Spleen (tissue), 11 donors: ENCODE measurements at regions not wholly inside any gene's neighbourhood (a gene's known extent, or its start where the extent isn't known, plus 50 kb on each side); places are given as distances from the start of the nearest gene placed in this dataset.

Experiments
- DNase-seq: peaks from one replicate; pipeline ENCODE4 v3.0.0-alpha.2; 2020
- H3K27ac ChIP-seq, 8 donors: fragments of 200-600 bp; sonication (generic) in 7 of 8; 1 replicate in 4 of 8; 2 replicates in 4 of 8; pipeline versions ENCODE4 v1.5.0 to v1.8.0; 2016 to 2021; ENCODE audit warnings: inconsistent platforms in 4 of 8, mild to moderate bottlenecking in 4 of 8, moderate library complexity in 1 of 8
- H3K27me3 ChIP-seq, 7 donors: fragments of 200-600 bp; sonication (generic) in 6 of 7; replicated peaks in 1 of 7; 1 replicate in 4 of 7; 2 replicates in 3 of 7; pipeline versions ENCODE4 v1.5.0 to v1.8.0; 2016 to 2021; ENCODE audit warnings: inconsistent platforms in 3 of 7, mild to moderate bottlenecking in 1 of 7
- H3K36me3 ChIP-seq, 6 donors: fragments of 200-600 bp; sonication (generic) in 5 of 6; 1 replicate in 4 of 6; 2 replicates in 2 of 6; pipeline versions ENCODE4 v1.5.0 to v1.8.0; 2016 to 2021; ENCODE audit warnings: inconsistent platforms in 2 of 6
- H3K4me1 ChIP-seq, 6 donors: fragments of 200-600 bp; sonication (generic) in 5 of 6; 1 replicate in 3 of 6; 2 replicates in 3 of 6; pipeline versions ENCODE4 v1.5.0 to v1.8.0; 2016 to 2021; ENCODE audit warnings: inconsistent platforms in 3 of 6
- H3K4me3 ChIP-seq, 8 donors: fragments of 200-600 bp; sonication (generic) in 7 of 8; 1 replicate in 4 of 8; 2 replicates in 4 of 8; pipeline versions ENCODE4 v1.5.0 to v1.8.0; 2016 to 2021; ENCODE audit warnings: inconsistent platforms in 4 of 8, mild to moderate bottlenecking in 4 of 8, moderate library complexity in 2 of 8
- H3K9me3 ChIP-seq, 8 donors: fragments of 200-600 bp; sonication (generic) in 7 of 8; 1 replicate in 4 of 8; 2 replicates in 4 of 8; pipeline versions ENCODE4 v1.5.0 to v1.8.0; 2016 to 2021; ENCODE audit warnings: inconsistent platforms in 4 of 8
- POLR2A ChIP-seq, 3 donors: fragments of 450-650 bp; IDR thresholded peaks; one replicate each; pipeline ENCODE4 v1.5.1; 2017; ENCODE audit warnings: antibody characterized with exemption in 3 of 3, mild to moderate bottlenecking in 1 of 3
- POLR2AphosphoS5 ChIP-seq, 3 donors: sonication (generic); formaldehyde crosslinking; IDR thresholded peaks; one replicate each; pipeline ENCODE4 v1.5.1; 2017; ENCODE audit warnings: antibody characterized with exemption in 3 of 3
- WGBS, 5 donors: extraction: QIAGEN DNeasy Blood & Tissue Kit in 3 of 5; methylation state at CpG; one replicate each; pipeline versions ENCODE4 v1.1.5 to v1.1.7; 2013 to 2018; 5-methylcytosine and 5-hydroxymethylcytosine counted together
- intact Hi-C: fragments of 100-400 bp; cut with DNase I; formaldehyde crosslinking; loops from one replicate; pipeline ENCODE4 v1.15.0; 2023; ENCODE audit warnings: low total_unique reads
- TF ChIP-seq, protein P1 (sequence below), 11 experiments: fragments of 200-600 bp in 7 of 11; fragments of 450-650 bp in 4 of 11; sonication (generic) in 4 of 11; IDR thresholded peaks in 8 of 11; conservative IDR thresholded peaks in 3 of 11; 1 replicate in 7 of 11; 2 replicates in 4 of 11; pipeline versions ENCODE4 v1.4.0 to v1.8.0; 2016 to 2021; ENCODE audit warnings: antibody characterized with exemption in 11 of 11, inconsistent platforms in 4 of 11, mild to moderate bottlenecking in 1 of 11
- donor health status: healthy with polysubstance abuse.
- donor health status: DM: no; HTN: no; CAD: no; lungs with moderate emphysema.
- donor health status: DM: no; HTN: no; CAD: no.
- donor health status: Bipolar disorder and iron deficiency.
- donor health status: healthy.
- donor health status: DM: no; HTN: no; CAD: no.
- donor health status: DM: yes; HTN: yes; CAD: no.

DNA sequence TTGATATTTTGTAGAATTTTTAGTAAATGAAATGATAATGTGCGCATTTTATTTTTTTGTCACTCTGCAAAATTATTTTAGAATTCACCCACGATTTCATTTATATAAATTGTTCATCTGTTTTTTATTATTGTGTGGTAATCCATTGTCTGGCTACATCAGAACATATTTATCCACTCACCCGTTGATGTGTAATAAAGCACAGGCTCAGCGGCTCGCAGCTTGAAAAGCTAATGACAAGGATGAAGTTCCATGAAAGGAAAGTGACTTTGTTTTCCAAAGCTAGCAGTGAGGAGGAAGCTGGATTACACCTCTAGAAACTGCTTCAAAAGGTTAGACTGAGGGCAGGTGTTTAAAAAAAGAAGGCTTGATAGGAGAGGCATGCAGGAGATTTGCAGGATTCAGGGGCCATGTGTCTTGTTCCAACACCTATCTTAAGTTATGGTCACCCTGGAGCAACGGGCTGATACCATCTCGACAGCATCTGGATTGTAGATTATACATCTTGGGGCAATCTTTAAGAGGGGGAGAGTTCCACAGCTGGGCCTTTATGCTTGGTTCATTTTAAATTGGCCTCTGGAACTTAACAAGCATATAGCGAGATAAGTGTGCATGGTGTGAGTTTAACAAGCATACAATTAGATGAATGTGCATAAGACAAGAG is 194.1 kb downstream of the TMTC3 start:
- H3K27ac ChIP-seq, result no peak overlapping the region
- no peaks in the 10 kb centered on the region for H3K27me3 ChIP-seq
- H3K9me3 ChIP-seq, result no peaks in the 10 kb centered on the region
- H3K36me3 ChIP-seq, result no peaks in the 10 kb centered on the region
- no peak for DNase-seq
- intact Hi-C loops, result no loop called here
- H3K4me3 ChIP-seq, result no peak overlapping the region
- H3K4me1 ChIP-seq, result no peaks in the 10 kb centered on the region
- no peak for TF ChIP-seq POLR2AphosphoS5 (IDR thresholded peaks at IDR 0.05)
- TF ChIP-seq POLR2A (IDR thresholded peaks at IDR 0.05), result no peak
- WGBS, 5 donors, result 72 to 79% (median 75%) methylated on average over 8 of the region's 8 CpGs

DNA sequence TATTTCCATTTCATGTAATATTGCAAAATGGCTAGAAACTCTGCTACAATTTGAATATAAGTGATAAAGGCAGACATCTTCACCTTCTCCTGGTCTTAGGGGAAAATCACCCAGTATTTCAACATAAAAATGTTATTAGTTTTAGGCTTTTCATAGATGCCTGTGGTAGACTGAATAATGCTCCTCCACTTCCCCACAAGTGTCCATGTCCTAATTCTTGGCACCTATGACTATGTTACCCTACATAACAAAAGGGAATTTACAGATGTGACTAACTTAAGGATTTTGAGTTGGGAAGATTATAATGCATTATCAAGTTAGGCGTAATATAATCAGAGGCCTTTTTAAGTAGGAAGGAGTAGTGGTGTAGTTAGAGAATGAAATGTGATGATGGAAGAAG is 196.4 kb downstream of the TMTC3 start:
- Histone ChIP-seq H3K36me3 (no peaks in the 10 kb centered on the region), H3K27ac (no peak overlapping the region), H3K27me3 (no peaks in the 10 kb centered on the region), H3K4me1 (no peaks in the 10 kb centered on the region), H3K4me3 (no peak overlapping the region), H3K9me3 (no peaks in the 10 kb centered on the region)
- 0% methylated on average over 1 of the region's 1 CpG for WGBS, 5 donors
- TF ChIP-seq, protein P1, sequence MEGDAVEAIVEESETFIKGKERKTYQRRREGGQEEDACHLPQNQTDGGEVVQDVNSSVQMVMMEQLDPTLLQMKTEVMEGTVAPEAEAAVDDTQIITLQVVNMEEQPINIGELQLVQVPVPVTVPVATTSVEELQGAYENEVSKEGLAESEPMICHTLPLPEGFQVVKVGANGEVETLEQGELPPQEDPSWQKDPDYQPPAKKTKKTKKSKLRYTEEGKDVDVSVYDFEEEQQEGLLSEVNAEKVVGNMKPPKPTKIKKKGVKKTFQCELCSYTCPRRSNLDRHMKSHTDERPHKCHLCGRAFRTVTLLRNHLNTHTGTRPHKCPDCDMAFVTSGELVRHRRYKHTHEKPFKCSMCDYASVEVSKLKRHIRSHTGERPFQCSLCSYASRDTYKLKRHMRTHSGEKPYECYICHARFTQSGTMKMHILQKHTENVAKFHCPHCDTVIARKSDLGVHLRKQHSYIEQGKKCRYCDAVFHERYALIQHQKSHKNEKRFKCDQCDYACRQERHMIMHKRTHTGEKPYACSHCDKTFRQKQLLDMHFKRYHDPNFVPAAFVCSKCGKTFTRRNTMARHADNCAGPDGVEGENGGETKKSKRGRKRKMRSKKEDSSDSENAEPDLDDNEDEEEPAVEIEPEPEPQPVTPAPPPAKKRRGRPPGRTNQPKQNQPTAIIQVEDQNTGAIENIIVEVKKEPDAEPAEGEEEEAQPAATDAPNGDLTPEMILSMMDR (IDR thresholded peaks at IDR 0.05 in 8 of 11, conservative IDR thresholded peaks at IDR 0.05 in 3 of 11), result no peak
- TF ChIP-seq POLR2AphosphoS5 (IDR thresholded peaks at IDR 0.05), result no peak
- TF ChIP-seq POLR2A (IDR thresholded peaks at IDR 0.05), result no peak
- intact Hi-C loops, result no loop called here
- no peak for DNase-seq

DNA sequence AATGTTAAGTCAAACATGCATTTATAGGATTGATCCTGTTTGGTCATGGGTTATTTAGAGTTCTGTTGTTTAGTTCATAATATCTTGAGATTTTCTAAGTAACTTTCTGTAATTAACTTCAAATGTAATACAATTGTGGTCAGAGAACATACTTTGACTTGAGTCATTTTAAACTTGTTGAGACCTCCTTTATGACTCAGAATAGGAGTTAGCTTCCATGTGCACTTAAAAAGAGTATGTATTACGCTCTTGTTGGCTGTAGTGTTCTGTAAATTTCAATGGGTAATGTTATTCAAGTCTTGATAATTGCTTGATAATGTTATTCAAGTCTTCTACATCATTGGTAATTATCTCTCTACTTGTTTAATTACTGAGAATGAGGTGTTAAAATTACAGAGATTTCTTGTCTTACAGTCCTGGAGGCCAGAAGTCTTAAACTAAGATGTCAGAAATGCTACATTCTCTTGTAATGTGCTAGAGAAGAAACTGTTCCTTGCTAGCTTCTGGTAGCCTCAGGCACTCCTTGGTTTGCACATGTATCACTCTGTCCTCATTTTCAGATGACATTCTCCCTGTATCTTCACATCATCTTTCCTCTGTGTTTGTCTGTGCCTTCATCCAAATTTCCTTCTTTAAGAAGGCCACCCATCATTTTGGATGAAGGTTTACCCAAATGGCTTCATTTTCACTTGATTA is 197.3 kb downstream of the TMTC3 start:
- TF ChIP-seq, protein P1 (IDR thresholded peaks at IDR 0.05 in 8 of 11, conservative IDR thresholded peaks at IDR 0.05 in 3 of 11), result no peak
- TF ChIP-seq POLR2A (IDR thresholded peaks at IDR 0.05) (no peak), POLR2AphosphoS5 (IDR thresholded peaks at IDR 0.05) (no peak)
- no peaks in the 10 kb centered on the region for H3K4me1 ChIP-seq
- H3K9me3 ChIP-seq, result no peaks in the 10 kb centered on the region
- WGBS, 5 donors, result 70 to 80% (median 77%) methylated on average over 1 of the region's 1 CpG
- intact Hi-C loops, result no loop called here
- DNase-seq, result no peak
- no peak overlapping the region for H3K4me3 ChIP-seq
- H3K27me3 ChIP-seq, result no peaks in the 10 kb centered on the region
- H3K36me3 ChIP-seq, result no peaks in the 10 kb centered on the region
- no peak overlapping the region for H3K27ac ChIP-seq

- no peak overlapping the region for H3K27ac ChIP-seq
- TF ChIP-seq, protein P1 (IDR thresholded peaks at IDR 0.05 in 8 of 11, conservative IDR thresholded peaks at IDR 0.05 in 3 of 11), result no peak
- TF ChIP-seq POLR2AphosphoS5 (IDR thresholded peaks at IDR 0.05) (no peak), POLR2A (IDR thresholded peaks at IDR 0.05) (no peak)
- no peaks in the 10 kb centered on the region for H3K9me3 ChIP-seq
- no peaks in the 10 kb centered on the region for H3K27me3 ChIP-seq
- intact Hi-C loops, result no loop called here
- no peaks in the 10 kb centered on the region for H3K4me1 ChIP-seq
- no peak for DNase-seq
- 54 to 74% (median 66%) methylated on average over 1 of the region's 1 CpG for WGBS, 5 donors
- no peak overlapping the region for H3K4me3 ChIP-seq
- H3K36me3 ChIP-seq, result no peaks in the 10 kb centered on the region
These were observed 197.9 kb downstream of the TMTC3 start for GRCh38 chr12:88339966-88340365.
